Smooth muscle cell (in vitro differentiated cells): ENCODE measurements at regions not wholly inside any gene's neighbourhood (a gene's known extent, or its start where the extent isn't known, plus 50 kb on each side); places are given as distances from the start of the nearest gene placed in this dataset.
"Not testable (repeated sequence)": the region's sequence is repeated elsewhere in the genome, so short reads cannot be mapped to it uniquely, and the experiment has no call there.

Source experiments
- DNase-seq: peaks from one replicate; lab custom pipeline; 2025; ENCODE audit not compliant: unreplicated experiment; lab: John Stamatoyannopoulos, UW
- H2AFZ ChIP-seq: fragments of 200-600 bp; sonication (generic); 2 replicates; pipeline ENCODE4 v1.6.0; 2016; ENCODE audit warnings: antibody characterized with exemption, low read depth, mild to moderate bottlenecking
- H3F3A ChIP-seq: fragments of 200-600 bp; sonication (generic); 2 replicates; pipeline ENCODE4 v1.6.0; 2017; ENCODE audit warnings: antibody characterized with exemption, low read depth
- H3K27ac ChIP-seq: fragments of 200-600 bp; sonication (generic); 2 replicates; pipeline ENCODE4 v1.5.1; 2016; ENCODE audit warnings: low read depth, mild to moderate bottlenecking
- H3K27me3 ChIP-seq: fragments of 200-600 bp; sonication (generic); 2 replicates; pipeline ENCODE4 v1.6.1; 2016; ENCODE audit warnings: low read depth, mild to moderate bottlenecking
- H3K36me3 ChIP-seq: fragments of 200-600 bp; sonication (generic); 2 replicates; pipeline ENCODE4 v1.5.1; 2016; ENCODE audit warnings: low read depth
- H3K4me1 ChIP-seq: fragments of 200-600 bp; sonication (generic); 2 replicates; pipeline ENCODE4 v1.5.1; 2016; ENCODE audit warnings: low read depth
- H3K4me2 ChIP-seq: fragments of 200-600 bp; sonication (generic); 2 replicates; pipeline ENCODE4 v1.6.0; 2016; ENCODE audit warnings: mild to moderate bottlenecking
- H3K4me3 ChIP-seq: fragments of 200-600 bp; sonication (generic); 2 replicates; pipeline ENCODE4 v1.5.1; 2016; ENCODE audit warnings: mild to moderate bottlenecking
- H3K79me2 ChIP-seq: fragments of 200-600 bp; sonication (generic); 2 replicates; pipeline ENCODE4 v1.6.0; 2016; ENCODE audit warnings: low read depth, mild to moderate bottlenecking
- H3K9ac ChIP-seq: fragments of 200-600 bp; sonication (generic); 2 replicates; pipeline ENCODE4 v1.6.0; 2016; ENCODE audit warnings: low read depth
- H3K9me3 ChIP-seq: fragments of 200-600 bp; sonication (generic); replicated peaks from 2 replicates; pipeline ENCODE4 v1.5.1; 2016; ENCODE audit warnings: low read depth
- H4K20me1 ChIP-seq: fragments of 200-600 bp; sonication (generic); 2 replicates; pipeline ENCODE4 v1.6.0; 2016; ENCODE audit warnings: low read depth
- CTCF ChIP-seq: fragments of 200-600 bp; sonication (generic); IDR thresholded peaks from 2 replicates; pipeline ENCODE4 v1.5.1; 2017; ENCODE audit warnings: borderline replicate concordance, mild to moderate bottlenecking, antibody characterized with exemption; ENCODE audit not compliant: insufficient read depth, poor library complexity, severe bottlenecking
- WGBS: methylation state at CpG from one replicate; pipeline ENCODE4 v1.1.7; 2016; ENCODE audit warnings: low lambda C conversion rate; 5-methylcytosine and 5-hydroxymethylcytosine counted together

GRCh38 chr14:44609201-44609600 is 102.1 kb upstream of the FSCB start:
- no peak for DNase-seq
- 26% methylated on average over 1 of the region's 1 CpG for WGBS
- Histone ChIP-seq H3K9ac (no peak overlapping the region), H3K4me2 (peak overlapping the region; percentile 22), H3K4me1 (no peaks in the 10 kb centered on the region), H3K9me3 (no peaks in the 10 kb centered on the region), H3K79me2 (no peaks in the 10 kb centered on the region), H3K36me3 (no peaks in the 10 kb centered on the region), H3K27ac (no peak overlapping the region), H3K27me3 (no peaks in the 10 kb centered on the region), H3K4me3 (no peak overlapping the region), H3F3A (no peaks in the 10 kb centered on the region), H4K20me1 (no peaks in the 10 kb centered on the region), H2AFZ (peak overlapping the region; percentile 61)
- no peak for TF ChIP-seq CTCF

- H2AFZ ChIP-seq = no peak overlapping the region
- whole genome bisulfite sequencing = 100% methylated on average over 1 of the region's 1 CpG
Measured at GRCh38 chr14:44607701-44608100, 100.6 kb upstream of the FSCB start.

GRCh38 chr14:44606576-44606975 is 99.5 kb upstream of the FSCB start:
- DNase-seq = no peak
- Histone ChIP-seq H3K27ac (no peak overlapping the region), H3K4me2 (no peak overlapping the region), H3F3A (no peaks in the 10 kb centered on the region), H3K79me2 (no peaks in the 10 kb centered on the region), H3K9me3 (no peaks in the 10 kb centered on the region), H3K36me3 (no peaks in the 10 kb centered on the region), H3K9ac (no peak overlapping the region), H4K20me1 (no peaks in the 10 kb centered on the region), H2AFZ (no peak overlapping the region), H3K27me3 (no peaks in the 10 kb centered on the region), H3K4me1 (no peaks in the 10 kb centered on the region), H3K4me3 (no peak overlapping the region)
- TF ChIP-seq CTCF = no peak
- WGBS = 96% methylated on average over 3 of the region's 3 CpGs

More at GRCh38 chr14:44607701-44608100, 100.6 kb upstream of the FSCB start:
- H3F3A ChIP-seq = no peaks in the 10 kb centered on the region
- no peaks in the 10 kb centered on the region for H3K36me3 ChIP-seq
- H3K9me3 ChIP-seq = no peaks in the 10 kb centered on the region
- no peaks in the 10 kb centered on the region for H3K79me2 ChIP-seq
- no peak overlapping the region for H3K4me3 ChIP-seq
- no peak overlapping the region for H3K27ac ChIP-seq
- no peak overlapping the region for H3K4me2 ChIP-seq
- no peaks in the 10 kb centered on the region for H3K27me3 ChIP-seq
- no peak for TF ChIP-seq CTCF
- H3K9ac ChIP-seq = no peak overlapping the region
- no peaks in the 10 kb centered on the region for H4K20me1 ChIP-seq
- no peak for DNase-seq
- no peaks in the 10 kb centered on the region for H3K4me1 ChIP-seq

- 98% methylated on average over 24 of the region's 37 CpGs for WGBS
- H3K27me3 ChIP-seq, H3K4me2 ChIP-seq, H3K4me3 ChIP-seq, H3K9me3 ChIP-seq, H4K20me1 ChIP-seq, H3F3A ChIP-seq, H2AFZ ChIP-seq, H3K36me3 ChIP-seq, H3K9ac ChIP-seq, DNase-seq, H3K27ac ChIP-seq, H3K4me1 ChIP-seq, H3K79me2 ChIP-seq: not testable (repeated sequence)
Measured at GRCh38 chr14:44601266-44601665, 94.2 kb upstream of the FSCB start.
